ENCODE measurements at regions not wholly inside any gene's neighbourhood (a gene's known extent, or its start where the extent isn't known, plus 50 kb on each side); places are given as distances from the start of the nearest gene placed in this dataset.

GRCh38 chr1:239218301-239218700, 168.1 kb upstream of the CHRM3 start:
- TF ChIP-seq CTCF (IDR thresholded peaks at IDR 0.05; ENCODE audit: insufficient read depth, low read length, poor library complexity, severe bottlenecking) (no peak), EZH2phosphoT487 (conservative IDR thresholded peaks at IDR 0.05; ENCODE audit: low read length) (no peak)
